SK-MEL-5 (cell line): ENCODE measurements at regions not wholly inside any gene's neighbourhood (a gene's known extent, or its start where the extent isn't known, plus 50 kb on each side); places are given as distances from the start of the nearest gene placed in this dataset.
A peak's percentile ranks its signal among the peaks of the same experiment; 100 is the strongest.

ENCODE experiments used
- DNase-seq: peaks from one replicate; pipeline ENCODE4 v3.0.0-alpha.2; 2016; ENCODE audit warnings: low read depth, low spot score
- in situ Hi-C: cut with HindIII; loops from 2 replicates; pipeline ENCODE4 v1.10.0; 2016; ENCODE audit warnings: low sequenced_read_pairs, high pct_unique_total_duplicates, low pct_unique_long_range_greater_than_20kb

- no peak for DNase-seq
- in situ Hi-C loops = no loop called here
Observed at GRCh38 chr17:72432881-72433280, 312.1 kb downstream of the SOX9 start.

GRCh38 chr17:72433797-72434196 lies 313.0 kb downstream of the SOX9 start:
- in situ Hi-C loops = no loop called here
- DNase-seq = no peak

GRCh38 chr17:72434581-72434980 lies 313.8 kb downstream of the SOX9 start:
- in situ Hi-C loops = no loop called here
- DNase-seq = no peak

- in situ Hi-C loops = no loop called here
- DNase-seq = no peak
Observed at GRCh38 chr17:72434991-72435618, 314.3 kb downstream of the SOX9 start.

- in situ Hi-C loops = no loop called here
- no peak for DNase-seq
Observed at GRCh38 chr17:72438783-72439182, 318.0 kb downstream of the SOX9 start.

GRCh38 chr17:72439893-72440502 lies 319.2 kb downstream of the SOX9 start:
- no peak for DNase-seq
- in situ Hi-C loops = no loop called here

- in situ Hi-C loops = no loop called here
Observed at GRCh38 chr17:72440961-72441360, 320.1 kb downstream of the SOX9 start.

GRCh38 chr17:72441909-72442308 lies 321.1 kb downstream of the SOX9 start:
- in situ Hi-C loops = no loop called here
- DNase-seq = no peak

More at GRCh38 chr17:72440961-72441360, 320.1 kb downstream of the SOX9 start:
- no peak for DNase-seq

GRCh38 chr17:72444517-72445054 lies 323.8 kb downstream of the SOX9 start:
- in situ Hi-C loops = no loop called here
- DNase-seq = no peak

- in situ Hi-C loops = no loop called here
- no peak for DNase-seq
Observed at GRCh38 chr17:72445055-72445991, 324.5 kb downstream of the SOX9 start.

- in situ Hi-C loops = no loop called here
- DNase-seq = no peak
Observed at GRCh38 chr17:72446118-72446517, 325.3 kb downstream of the SOX9 start.

- no peak for DNase-seq
- in situ Hi-C loops = no loop called here
Observed at GRCh38 chr17:72446525-72447250, 325.9 kb downstream of the SOX9 start.

- no peak for DNase-seq
- in situ Hi-C loops = no loop called here
Observed at GRCh38 chr17:72447251-72447640, 326.4 kb downstream of the SOX9 start.

- DNase-seq = peak; percentile 45
Observed at GRCh38 chr17:72448019-72448418, 327.2 kb downstream of the SOX9 start.

GRCh38 chr17:72452286-72453173 lies 331.7 kb downstream of the SOX9 start:
- in situ Hi-C loops = no loop called here
- DNase-seq = no peak

More at GRCh38 chr17:72448019-72448418, 327.2 kb downstream of the SOX9 start:
- in situ Hi-C loops = no loop called here

- DNase-seq = no peak
- in situ Hi-C loops = no loop called here
Observed at GRCh38 chr17:72454342-72454741, 333.5 kb downstream of the SOX9 start.

- no peak for DNase-seq
- in situ Hi-C loops = no loop called here
Observed at GRCh38 chr17:72455562-72455961, 334.7 kb downstream of the SOX9 start.
